Left ventricle myocardium inferior (tissue), 1 donor: ENCODE measurements at regions not wholly inside any gene's neighbourhood (a gene's known extent, or its start where the extent isn't known, plus 50 kb on each side); places are given as distances from the start of the nearest gene placed in this dataset.

Source experiments
- DNase-seq: peaks from one replicate; pipeline ENCODE4 v3.0.0-alpha.2; 2020
- H3K27ac ChIP-seq: fragments of 200-600 bp; replicated peaks from 2 replicates; pipeline ENCODE4 v1.8.0; 2021
- H3K27me3 ChIP-seq: fragments of 200-600 bp; 2 replicates; pipeline ENCODE4 v1.8.0; 2021; ENCODE audit warnings: low read depth
- H3K36me3 ChIP-seq: fragments of 200-600 bp; 2 replicates; pipeline ENCODE4 v1.8.0; 2021
- H3K4me1 ChIP-seq: fragments of 200-600 bp; 2 replicates; pipeline ENCODE4 v1.8.0; 2021
- H3K4me3 ChIP-seq: fragments of 200-600 bp; 2 replicates; pipeline ENCODE4 v1.8.0; 2021; ENCODE audit warnings: mild to moderate bottlenecking, moderate library complexity
- H3K9me3 ChIP-seq: fragments of 200-600 bp; replicated peaks from 2 replicates; pipeline ENCODE4 v1.8.0; 2021
- CTCF ChIP-seq: fragments of 200-600 bp; IDR thresholded peaks from 2 replicates; pipeline ENCODE4 v1.8.0; 2021; ENCODE audit warnings: antibody characterized with exemption, mild to moderate bottlenecking, borderline replicate concordance
- intact Hi-C: fragments of 100-400 bp; cut with micrococcal nuclease; formaldehyde crosslinking; loops from one replicate; pipeline ENCODE4 v1.11.0; 2022
- donor health status: DM: no; HTN: yes; CAD: no; lungs with severe emphysema.

- no peak for DNase-seq
- H3K27ac ChIP-seq = no peak overlapping the region
- H3K4me1 ChIP-seq = peaks cover 4% of the 10 kb centered on the region
- no peaks in the 10 kb centered on the region for H3K27me3 ChIP-seq
- no peaks in the 10 kb centered on the region for H3K36me3 ChIP-seq
- H3K4me3 ChIP-seq = no peak overlapping the region
- TF ChIP-seq CTCF = no peak
- intact Hi-C loops = no loop called here
- H3K9me3 ChIP-seq = no peaks in the 10 kb centered on the region
Measured at GRCh38 chr4:151940291-151940690, 179.5 kb upstream of the GATB start.

GRCh38 chr4:151939670-151940069, 178.9 kb upstream of the GATB start:
- no peaks in the 10 kb centered on the region for H3K36me3 ChIP-seq
- DNase-seq = no peak
- H3K4me1 ChIP-seq = peaks cover 6% of the 10 kb centered on the region
- H3K4me3 ChIP-seq = no peak overlapping the region
- no peak for TF ChIP-seq CTCF
- no peaks in the 10 kb centered on the region for H3K27me3 ChIP-seq
- intact Hi-C loops = no loop called here
- no peaks in the 10 kb centered on the region for H3K9me3 ChIP-seq
- no peak overlapping the region for H3K27ac ChIP-seq

GRCh38 chr4:151935411-151935810, 174.6 kb upstream of the GATB start:
- no peak for TF ChIP-seq CTCF
- Histone ChIP-seq H3K27me3 (no peaks in the 10 kb centered on the region), H3K4me1 (peaks cover 6% of the 10 kb centered on the region), H3K4me3 (no peak overlapping the region), H3K9me3 (no peaks in the 10 kb centered on the region), H3K27ac (no peak overlapping the region), H3K36me3 (no peaks in the 10 kb centered on the region)
- no peak for DNase-seq
- intact Hi-C loops = no loop called here

GRCh38 chr4:151934766-151935165, 174.0 kb upstream of the GATB start:
- TF ChIP-seq CTCF = no peak
- H3K27me3 ChIP-seq = no peaks in the 10 kb centered on the region
- no peaks in the 10 kb centered on the region for H3K9me3 ChIP-seq
- no peak overlapping the region for H3K27ac ChIP-seq
- H3K4me3 ChIP-seq = no peak overlapping the region
- no peak for DNase-seq
- H3K4me1 ChIP-seq = peaks cover 6% of the 10 kb centered on the region
- H3K36me3 ChIP-seq = no peaks in the 10 kb centered on the region
- intact Hi-C loops = no loop called here

- TF ChIP-seq CTCF = no peak
- Histone ChIP-seq H3K27me3 (no peaks in the 10 kb centered on the region), H3K4me1 (peaks cover 6% of the 10 kb centered on the region), H3K9me3 (no peaks in the 10 kb centered on the region), H3K4me3 (no peak overlapping the region), H3K36me3 (no peaks in the 10 kb centered on the region), H3K27ac (no peak overlapping the region)
- intact Hi-C loops = no loop called here
- DNase-seq = no peak
Measured at GRCh38 chr4:151933122-151933827, 172.5 kb upstream of the GATB start.

- DNase-seq = no peak
- no peak overlapping the region for H3K4me3 ChIP-seq
- H3K9me3 ChIP-seq = no peaks in the 10 kb centered on the region
- intact Hi-C loops = no loop called here
- H3K27me3 ChIP-seq = no peaks in the 10 kb centered on the region
- peaks cover 6% of the 10 kb centered on the region for H3K4me1 ChIP-seq
- no peak overlapping the region for H3K27ac ChIP-seq
- TF ChIP-seq CTCF = no peak
- no peaks in the 10 kb centered on the region for H3K36me3 ChIP-seq
Measured at GRCh38 chr4:151931563-151931962, 170.8 kb upstream of the GATB start.
